Ovary (tissue), 3 donors: ENCODE measurements at regions not wholly inside any gene's neighbourhood (a gene's known extent, or its start where the extent isn't known, plus 50 kb on each side); places are given as distances from the start of the nearest gene placed in this dataset.

Experiments used
- EP300 ChIP-seq: sonication (generic); formaldehyde crosslinking; IDR thresholded peaks from one replicate; pipeline ENCODE4 v1.6.1; 2017; ENCODE audit warnings: antibody characterized with exemption
- POLR2A ChIP-seq: fragments of 450-650 bp; IDR thresholded peaks from one replicate; pipeline ENCODE4 v1.6.1; 2017; ENCODE audit warnings: antibody characterized with exemption, mild to moderate bottlenecking, moderate library complexity
- TF ChIP-seq, protein P1 (sequence below), 3 donors: fragments of 450-650 bp in 2 of 3; fragments of 200-600 bp in 1 of 3; IDR thresholded peaks; one replicate each; pipeline versions ENCODE4 v1.5.1 to v1.8.0; 2016 to 2022; ENCODE audit warnings: antibody characterized with exemption in 3 of 3, mild to moderate bottlenecking in 1 of 3
- donor health status: DM: no; HTN: no; CAD: no.

DNA sequence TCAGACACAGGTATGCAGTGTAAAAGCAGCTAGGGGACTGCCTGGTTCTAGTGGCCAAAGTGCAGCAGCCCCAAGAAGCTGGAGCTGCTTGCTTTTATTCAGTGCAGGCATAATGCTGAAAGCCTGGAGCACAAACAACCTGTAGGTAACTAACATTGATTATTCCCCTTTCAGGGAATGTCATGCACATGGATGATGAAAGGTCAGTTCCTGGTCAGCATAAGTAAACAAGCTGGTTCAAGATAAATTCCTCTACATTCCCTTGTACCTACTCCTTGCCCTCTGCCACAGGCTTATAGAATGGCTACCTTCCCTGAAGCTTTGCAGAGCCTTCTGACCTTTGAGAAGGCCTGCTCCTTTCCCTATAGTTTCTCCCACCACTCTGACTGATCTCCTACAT lies 1318.5 kb upstream of the ADGRL3 start:
- TF ChIP-seq, protein P1, sequence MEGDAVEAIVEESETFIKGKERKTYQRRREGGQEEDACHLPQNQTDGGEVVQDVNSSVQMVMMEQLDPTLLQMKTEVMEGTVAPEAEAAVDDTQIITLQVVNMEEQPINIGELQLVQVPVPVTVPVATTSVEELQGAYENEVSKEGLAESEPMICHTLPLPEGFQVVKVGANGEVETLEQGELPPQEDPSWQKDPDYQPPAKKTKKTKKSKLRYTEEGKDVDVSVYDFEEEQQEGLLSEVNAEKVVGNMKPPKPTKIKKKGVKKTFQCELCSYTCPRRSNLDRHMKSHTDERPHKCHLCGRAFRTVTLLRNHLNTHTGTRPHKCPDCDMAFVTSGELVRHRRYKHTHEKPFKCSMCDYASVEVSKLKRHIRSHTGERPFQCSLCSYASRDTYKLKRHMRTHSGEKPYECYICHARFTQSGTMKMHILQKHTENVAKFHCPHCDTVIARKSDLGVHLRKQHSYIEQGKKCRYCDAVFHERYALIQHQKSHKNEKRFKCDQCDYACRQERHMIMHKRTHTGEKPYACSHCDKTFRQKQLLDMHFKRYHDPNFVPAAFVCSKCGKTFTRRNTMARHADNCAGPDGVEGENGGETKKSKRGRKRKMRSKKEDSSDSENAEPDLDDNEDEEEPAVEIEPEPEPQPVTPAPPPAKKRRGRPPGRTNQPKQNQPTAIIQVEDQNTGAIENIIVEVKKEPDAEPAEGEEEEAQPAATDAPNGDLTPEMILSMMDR (IDR thresholded peaks at IDR 0.05) = no peak
- TF ChIP-seq POLR2A (no peak), EP300 (no peak)
